ENCODE measurements at regions not wholly inside any gene's neighbourhood (a gene's known extent, or its start where the extent isn't known, plus 50 kb on each side); places are given as distances from the start of the nearest gene placed in this dataset.

DNA sequence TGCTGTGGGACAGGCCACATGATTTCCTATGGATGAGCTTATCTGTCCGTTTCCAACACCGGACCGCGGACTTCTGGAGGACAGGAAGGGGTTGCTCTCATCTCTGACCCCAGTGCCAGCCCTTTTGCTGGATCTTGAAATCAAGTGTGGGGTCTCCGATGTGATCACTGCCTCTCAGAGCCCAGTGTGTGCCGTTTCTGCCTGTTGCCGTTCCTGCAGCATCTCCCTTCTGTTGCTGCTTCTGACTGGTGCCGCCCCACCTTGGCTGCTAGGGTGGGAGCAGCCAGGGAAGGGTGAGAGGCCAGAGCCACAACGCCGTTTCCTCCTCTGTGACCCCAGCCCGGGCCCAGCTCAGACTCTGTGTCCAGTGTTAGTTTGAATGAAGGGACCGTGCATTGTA is 67.3 kb upstream of the WNT4 start:
- TF ChIP-seq, protein P1, sequence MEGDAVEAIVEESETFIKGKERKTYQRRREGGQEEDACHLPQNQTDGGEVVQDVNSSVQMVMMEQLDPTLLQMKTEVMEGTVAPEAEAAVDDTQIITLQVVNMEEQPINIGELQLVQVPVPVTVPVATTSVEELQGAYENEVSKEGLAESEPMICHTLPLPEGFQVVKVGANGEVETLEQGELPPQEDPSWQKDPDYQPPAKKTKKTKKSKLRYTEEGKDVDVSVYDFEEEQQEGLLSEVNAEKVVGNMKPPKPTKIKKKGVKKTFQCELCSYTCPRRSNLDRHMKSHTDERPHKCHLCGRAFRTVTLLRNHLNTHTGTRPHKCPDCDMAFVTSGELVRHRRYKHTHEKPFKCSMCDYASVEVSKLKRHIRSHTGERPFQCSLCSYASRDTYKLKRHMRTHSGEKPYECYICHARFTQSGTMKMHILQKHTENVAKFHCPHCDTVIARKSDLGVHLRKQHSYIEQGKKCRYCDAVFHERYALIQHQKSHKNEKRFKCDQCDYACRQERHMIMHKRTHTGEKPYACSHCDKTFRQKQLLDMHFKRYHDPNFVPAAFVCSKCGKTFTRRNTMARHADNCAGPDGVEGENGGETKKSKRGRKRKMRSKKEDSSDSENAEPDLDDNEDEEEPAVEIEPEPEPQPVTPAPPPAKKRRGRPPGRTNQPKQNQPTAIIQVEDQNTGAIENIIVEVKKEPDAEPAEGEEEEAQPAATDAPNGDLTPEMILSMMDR (IDR thresholded peaks at IDR 0.05; ENCODE audit: insufficient read depth, low read depth, low read length) = no peak
- TF ChIP-seq EZH2 (IDR thresholded peaks at IDR 0.05; ENCODE audit: insufficient read depth, low read length) = no peak
